Astrocyte of the spinal cord (primary cell): ENCODE measurements at regions not wholly inside any gene's neighbourhood (a gene's known extent, or its start where the extent isn't known, plus 50 kb on each side); places are given as distances from the start of the nearest gene placed in this dataset.

Experiments
- DNase-seq: peaks from one replicate; pipeline ENCODE4 v3.0.0; 2011; ENCODE audit warnings: low read depth, low spot score
- H3K4me3 ChIP-seq: 2 replicates; pipeline ENCODE4 v1.5.1; 2011; ENCODE audit warnings: low read depth, mild to moderate bottlenecking, low read length, moderate library complexity
- CTCF ChIP-seq: IDR thresholded peaks from 2 replicates; pipeline ENCODE4 v1.5.1; 2012; ENCODE audit warnings: low read depth, mild to moderate bottlenecking, low read length, inconsistent platforms
- in situ Hi-C: cut with HindIII; loops from 2 replicates; pipeline ENCODE4 v1.10.0; 2017; ENCODE audit warnings: low sequenced_read_pairs

DNA sequence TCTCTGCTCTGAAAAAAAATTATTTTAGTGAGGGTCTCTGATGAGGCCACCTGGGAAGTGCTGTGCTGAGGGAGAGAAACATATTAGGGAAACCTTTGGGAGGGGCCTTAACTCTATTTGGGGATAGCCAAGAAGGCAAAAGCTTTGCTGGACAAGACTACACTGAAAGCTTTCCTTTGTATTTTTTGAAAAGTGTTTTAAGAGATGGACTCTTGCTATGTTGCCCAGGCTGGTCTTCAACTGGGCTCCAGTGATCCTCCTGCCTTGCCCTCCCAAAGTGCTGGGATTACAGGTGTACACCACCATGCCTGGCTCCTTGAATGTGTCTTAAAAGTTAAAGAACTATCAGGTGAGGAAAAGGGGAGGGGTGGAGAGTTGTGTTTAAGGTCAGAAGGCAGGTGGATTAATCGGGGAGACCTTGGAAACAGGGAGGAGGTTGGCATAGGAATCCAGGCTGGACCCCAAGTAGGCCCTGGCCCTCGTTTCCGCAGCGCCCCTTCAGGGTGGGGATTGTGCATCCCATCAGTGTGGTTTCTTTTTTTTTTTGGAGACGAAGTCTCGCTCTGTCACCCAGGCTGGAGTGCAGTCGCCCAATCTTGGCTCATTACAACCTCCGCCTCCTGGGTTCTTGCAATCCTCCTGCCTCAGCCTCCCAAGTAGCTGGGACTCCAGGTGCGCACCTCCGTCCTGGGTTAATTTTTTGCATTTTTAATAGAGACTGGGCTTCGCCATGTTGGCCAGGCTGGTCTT lies 92.1 kb downstream of the MYCN start:
- no peak for TF ChIP-seq CTCF
- in situ Hi-C loops: no loop called here

DNA sequence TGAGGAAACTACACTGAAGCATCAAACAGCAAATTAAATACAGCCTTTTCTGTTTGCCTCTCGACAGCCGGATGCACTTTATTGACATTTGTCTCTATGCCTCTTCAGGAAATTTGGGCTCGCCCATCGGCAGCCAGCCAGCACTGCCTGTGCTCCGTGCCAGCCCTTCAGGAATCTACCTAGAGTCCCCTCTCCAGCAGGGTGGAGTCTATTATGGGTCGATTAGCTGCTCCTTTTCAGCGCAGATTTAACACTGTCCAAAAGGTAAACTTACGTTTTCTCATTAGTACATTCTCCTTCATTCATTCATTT lies 91.5 kb downstream of the MYCN start:
- in situ Hi-C loops: no loop called here
- no peak for TF ChIP-seq CTCF
- no peak overlapping the region for H3K4me3 ChIP-seq
- DNase-seq: no peak

More for the DNA sequence above, 92.1 kb downstream of the MYCN start:
- DNase-seq: no peak
- no peak overlapping the region for H3K4me3 ChIP-seq

DNA sequence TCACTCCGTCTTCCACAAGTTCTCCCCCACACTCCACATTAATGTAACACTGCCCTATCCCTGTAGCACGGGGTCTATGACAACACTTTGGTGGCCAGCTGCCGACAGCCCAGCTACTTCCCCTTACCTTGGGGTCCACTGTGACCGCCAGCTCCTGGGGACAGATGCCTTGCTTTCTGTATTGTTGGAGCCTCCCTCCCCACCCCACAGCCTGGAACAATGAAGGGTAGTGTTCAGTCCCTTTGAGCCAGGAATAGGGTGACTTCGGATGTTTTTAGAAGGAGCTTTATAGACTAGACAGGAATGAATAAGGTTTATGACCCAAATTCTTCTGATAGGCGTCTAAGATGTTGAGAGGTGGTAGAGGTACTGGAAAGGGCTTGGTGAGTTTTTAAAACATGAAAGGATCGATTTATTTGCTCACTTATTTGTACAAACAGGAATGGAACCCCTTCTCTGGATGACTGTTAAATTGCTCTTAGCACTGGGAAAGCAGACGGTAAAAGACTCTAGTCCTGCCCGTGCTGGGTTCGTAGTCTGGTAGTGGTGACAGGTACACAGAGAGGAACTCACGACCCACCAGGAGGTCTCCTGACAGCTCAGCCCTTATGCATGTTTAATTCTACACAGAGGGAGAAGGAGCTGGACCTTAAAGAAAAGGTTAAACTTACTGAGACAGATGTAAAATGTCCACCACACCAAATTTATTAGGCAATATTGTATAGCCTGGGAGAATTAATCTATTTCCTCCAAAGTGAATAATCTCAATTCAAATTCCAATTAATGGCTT lies 90.9 kb downstream of the MYCN start:
- in situ Hi-C loops: no loop called here
- DNase-seq: no peak
- no peak for TF ChIP-seq CTCF
- H3K4me3 ChIP-seq: no peak overlapping the region

GRCh38 chr2:16030206-16031057 lies 90.1 kb downstream of the MYCN start:
- no peak overlapping the region for H3K4me3 ChIP-seq
- in situ Hi-C loops: no loop called here
- TF ChIP-seq CTCF: no peak
- DNase-seq: no peak

DNA sequence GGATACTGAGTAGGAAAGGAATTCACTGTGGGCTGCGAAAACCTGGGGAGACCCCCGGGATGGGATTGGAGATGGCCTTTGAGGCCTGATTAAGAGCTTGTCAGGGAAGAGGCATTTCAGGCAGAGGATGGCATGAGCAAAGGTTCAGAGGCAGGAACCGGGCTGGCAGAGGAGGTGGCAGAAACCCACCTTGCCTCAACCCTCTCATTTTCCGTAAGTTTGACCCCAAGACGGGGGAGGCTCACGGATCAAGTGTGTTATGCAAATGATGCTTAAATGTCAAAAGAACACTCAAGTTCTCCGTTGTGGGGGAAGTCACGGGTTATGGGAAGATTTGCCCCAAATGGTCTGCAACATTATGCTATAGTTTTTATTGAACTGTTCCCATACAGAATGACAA lies 88.3 kb downstream of the MYCN start:
- no peak for DNase-seq
- in situ Hi-C loops: no loop called here
- H3K4me3 ChIP-seq: no peak overlapping the region
- TF ChIP-seq CTCF: no peak

DNA sequence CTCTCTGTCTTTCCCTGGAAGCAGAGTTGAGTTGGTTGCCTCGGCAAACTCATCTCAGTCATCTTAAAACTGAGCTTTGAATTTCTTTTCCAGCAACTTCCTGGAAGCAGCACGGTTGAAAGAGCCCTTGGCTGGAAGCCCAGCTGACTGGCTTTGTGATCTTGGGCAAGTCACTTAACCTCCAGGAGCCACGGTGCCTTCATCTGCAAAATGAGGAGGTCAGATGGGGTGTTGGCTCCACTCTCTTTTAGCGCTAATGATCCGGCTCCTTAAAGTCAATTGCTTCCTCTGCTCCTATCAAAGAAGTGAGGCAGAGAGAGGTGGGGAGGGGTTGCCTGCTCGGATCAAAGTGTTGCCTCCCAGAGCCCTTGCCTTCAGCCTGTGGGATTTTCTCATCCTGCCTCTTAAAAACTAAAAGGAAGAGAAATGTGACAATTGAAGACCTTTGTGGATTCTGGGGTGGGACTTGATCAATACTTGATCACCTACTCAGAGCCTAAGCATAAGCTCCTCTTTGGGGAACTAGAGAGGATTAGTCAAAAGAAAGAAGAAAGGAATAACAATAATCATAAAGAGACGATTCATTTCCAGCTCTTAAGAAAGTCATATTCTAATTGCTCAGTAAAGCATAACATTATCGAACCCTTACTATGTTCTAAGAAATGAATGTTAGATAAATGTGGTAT lies 86.6 kb downstream of the MYCN start:
- H3K4me3 ChIP-seq: no peak overlapping the region
- in situ Hi-C loops: no loop called here
- no peak for TF ChIP-seq CTCF
- DNase-seq: no peak
